GM06990 (cell line): ENCODE measurements at regions not wholly inside any gene's neighbourhood (a gene's known extent, or its start where the extent isn't known, plus 50 kb on each side); places are given as distances from the start of the nearest gene placed in this dataset.

Source experiments
- DNase-seq: peaks from one replicate; pipeline ENCODE4 v3.0.0-alpha.2; 2011; ENCODE audit not compliant: insufficient read length; ENCODE audit errors: extremely low read depth
- H3K27me3 ChIP-seq: replicated peaks from 2 replicates; pipeline ENCODE4 v1.6.0; 2011; ENCODE audit warnings: low read length; ENCODE audit not compliant: control insufficient read depth, insufficient read depth
- H3K36me3 ChIP-seq: 2 replicates; pipeline ENCODE4 v1.5.1; 2011; ENCODE audit warnings: low read length; ENCODE audit not compliant: control insufficient read depth, insufficient read depth
- H3K4me3 ChIP-seq: replicated peaks from 2 replicates; pipeline ENCODE4 v1.5.1; 2011; ENCODE audit warnings: low read depth, mild to moderate bottlenecking, control low read depth, low read length
- TF ChIP-seq, protein P1 (sequence below): IDR thresholded peaks from 2 replicates; pipeline ENCODE4 v1.5.1; 2011; ENCODE audit warnings: low read length, control low read depth, mild to moderate bottlenecking, inconsistent platforms; ENCODE audit not compliant: insufficient read depth, poor library complexity, severe bottlenecking

DNA sequence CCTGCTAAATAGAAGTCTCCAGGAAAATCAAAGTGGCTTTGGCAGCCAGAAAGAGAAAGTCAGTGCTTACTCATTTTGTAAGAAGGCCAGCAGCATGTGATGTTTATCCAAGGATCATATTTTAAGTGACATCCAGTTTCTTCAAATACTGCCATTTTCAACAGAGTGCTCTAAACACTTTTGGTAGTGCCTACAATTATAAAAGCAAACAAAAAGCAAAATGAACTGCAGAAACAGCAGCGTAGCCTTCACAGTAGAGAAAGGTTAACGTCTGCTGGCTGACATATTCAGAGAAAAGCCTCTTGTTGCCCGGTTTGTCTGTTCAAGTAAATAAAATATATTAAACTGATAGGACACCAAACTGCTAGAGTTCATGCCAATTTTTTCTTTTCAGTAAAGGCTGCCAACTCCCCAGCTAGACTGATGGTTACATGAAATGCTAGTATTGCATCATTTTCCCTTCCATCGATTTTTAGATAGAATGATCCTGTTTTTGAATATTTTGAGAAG, 705.7 kb upstream of the SLC35B3 start:
- TF ChIP-seq, protein P1, sequence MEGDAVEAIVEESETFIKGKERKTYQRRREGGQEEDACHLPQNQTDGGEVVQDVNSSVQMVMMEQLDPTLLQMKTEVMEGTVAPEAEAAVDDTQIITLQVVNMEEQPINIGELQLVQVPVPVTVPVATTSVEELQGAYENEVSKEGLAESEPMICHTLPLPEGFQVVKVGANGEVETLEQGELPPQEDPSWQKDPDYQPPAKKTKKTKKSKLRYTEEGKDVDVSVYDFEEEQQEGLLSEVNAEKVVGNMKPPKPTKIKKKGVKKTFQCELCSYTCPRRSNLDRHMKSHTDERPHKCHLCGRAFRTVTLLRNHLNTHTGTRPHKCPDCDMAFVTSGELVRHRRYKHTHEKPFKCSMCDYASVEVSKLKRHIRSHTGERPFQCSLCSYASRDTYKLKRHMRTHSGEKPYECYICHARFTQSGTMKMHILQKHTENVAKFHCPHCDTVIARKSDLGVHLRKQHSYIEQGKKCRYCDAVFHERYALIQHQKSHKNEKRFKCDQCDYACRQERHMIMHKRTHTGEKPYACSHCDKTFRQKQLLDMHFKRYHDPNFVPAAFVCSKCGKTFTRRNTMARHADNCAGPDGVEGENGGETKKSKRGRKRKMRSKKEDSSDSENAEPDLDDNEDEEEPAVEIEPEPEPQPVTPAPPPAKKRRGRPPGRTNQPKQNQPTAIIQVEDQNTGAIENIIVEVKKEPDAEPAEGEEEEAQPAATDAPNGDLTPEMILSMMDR: no peak
- no peaks in the 10 kb centered on the region for H3K36me3 ChIP-seq
- no peaks in the 10 kb centered on the region for H3K27me3 ChIP-seq
- no peak for DNase-seq
- H3K4me3 ChIP-seq: no peak overlapping the region

DNA sequence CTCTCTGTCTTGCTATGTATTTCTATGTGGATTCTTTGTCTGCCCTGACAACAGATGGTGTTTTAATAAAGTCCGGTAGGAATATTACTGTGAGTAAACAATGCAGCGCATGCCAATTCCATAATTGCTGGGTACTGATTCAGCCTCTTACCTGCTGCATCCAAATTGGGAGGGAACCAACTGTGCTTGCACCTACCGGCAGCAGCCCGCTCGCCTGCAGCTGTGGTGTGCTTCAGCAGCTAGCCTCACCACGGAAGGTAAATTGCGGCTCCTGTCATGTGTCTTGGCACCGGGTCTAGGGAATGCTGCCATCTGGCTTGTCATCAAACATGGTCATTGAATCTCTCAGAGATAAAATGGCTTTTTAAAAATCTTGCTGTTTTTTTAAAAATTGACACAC, 704.8 kb upstream of the SLC35B3 start:
- no peak for DNase-seq
- H3K4me3 ChIP-seq: no peak overlapping the region
- H3K27me3 ChIP-seq: no peaks in the 10 kb centered on the region
- no peaks in the 10 kb centered on the region for H3K36me3 ChIP-seq
- TF ChIP-seq, protein P1: no peak

- no peak for DNase-seq
- TF ChIP-seq, protein P1: no peak
- Histone ChIP-seq H3K27me3 (no peaks in the 10 kb centered on the region), H3K36me3 (no peaks in the 10 kb centered on the region), H3K4me3 (no peak overlapping the region)
Measured at GRCh38 chr6:9139746-9140145, 704.4 kb upstream of the SLC35B3 start.

- Histone ChIP-seq H3K27me3 (no peaks in the 10 kb centered on the region), H3K4me3 (no peak overlapping the region), H3K36me3 (no peaks in the 10 kb centered on the region)
- TF ChIP-seq, protein P1: no peak
- DNase-seq: no peak
Measured at GRCh38 chr6:9138936-9139335, 703.6 kb upstream of the SLC35B3 start.

- no peaks in the 10 kb centered on the region for H3K36me3 ChIP-seq
- no peaks in the 10 kb centered on the region for H3K27me3 ChIP-seq
- TF ChIP-seq, protein P1: no peak
- no peak overlapping the region for H3K4me3 ChIP-seq
- DNase-seq: no peak
Measured at GRCh38 chr6:9136141-9136822, 700.9 kb upstream of the SLC35B3 start.
